SK-N-MC (cell line): ENCODE measurements at regions not wholly inside any gene's neighbourhood (a gene's known extent, or its start where the extent isn't known, plus 50 kb on each side); places are given as distances from the start of the nearest gene placed in this dataset.

Experiments used
- DNase-seq: peaks from one replicate; pipeline ENCODE4 v3.0.0-alpha.2; 2011; ENCODE audit warnings: low read depth, low spot score
- H3K27ac ChIP-seq: fragments of 200-600 bp; sonication (generic); 2 replicates; pipeline ENCODE4 v1.5.1; 2016; ENCODE audit warnings: mixed run types
- H3K36me3 ChIP-seq: fragments of 200-600 bp; sonication (generic); 2 replicates; pipeline ENCODE4 v1.6.1; 2017; ENCODE audit warnings: antibody characterized with exemption, low read length, mixed read lengths; ENCODE audit not compliant: insufficient read depth
- H3K4me3 ChIP-seq: fragments of 200-600 bp; sonication (generic); 2 replicates; pipeline ENCODE4 v1.5.1; 2016
- H3K9ac ChIP-seq: fragments of 200-600 bp; sonication (generic); 2 replicates; pipeline ENCODE4 v1.8.0; 2017; ENCODE audit warnings: mixed run types, mixed read lengths; ENCODE audit not compliant: insufficient read length
- H3K9me3 ChIP-seq: fragments of 200-600 bp; sonication (generic); 2 replicates; pipeline ENCODE4 v1.6.1; 2017; ENCODE audit warnings: low read depth, mild to moderate bottlenecking, antibody characterized with exemption, low read length, moderate library complexity, mixed read lengths
- EZH2 ChIP-seq: fragments of 200-600 bp; sonication (generic); IDR thresholded peaks from one replicate; pipeline ENCODE4 v1.6.1; 2017; ENCODE audit warnings: antibody characterized with exemption
- FOXP2 ChIP-seq: optimal IDR thresholded peaks from 2 replicates; pipeline ENCODE3; 2011; ENCODE audit warnings: mild to moderate bottlenecking, moderate library complexity; ENCODE audit not compliant: insufficient read depth; ENCODE audit errors: extremely low read length, control extremely low read depth
- POLR2AphosphoS5 ChIP-seq: IDR thresholded peaks from 2 replicates; pipeline ENCODE4 v1.6.1; 2012; ENCODE audit warnings: mild to moderate bottlenecking, low read depth, low read length, borderline replicate concordance

DNA sequence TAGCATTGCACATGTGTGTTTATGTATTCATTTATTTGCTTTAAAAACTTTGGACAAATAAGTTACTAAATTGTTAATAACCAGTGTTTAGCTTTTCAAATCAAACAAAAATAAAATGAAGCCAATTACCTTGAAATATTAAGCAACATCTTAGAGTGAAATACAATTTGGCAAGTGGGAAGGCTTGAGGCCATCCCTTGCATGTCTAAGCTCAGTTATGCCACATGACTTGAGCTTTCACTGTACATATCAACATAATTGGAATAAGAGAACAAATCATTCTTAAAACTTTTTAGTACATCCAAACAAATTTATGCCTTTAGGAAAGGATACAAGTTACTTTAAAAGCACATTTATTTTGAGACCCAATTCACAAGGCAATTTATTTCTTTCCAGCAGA is 640.6 kb downstream of the SPRY1 start:
- no peak overlapping the region for H3K4me3 ChIP-seq
- H3K36me3 ChIP-seq, result no peaks in the 10 kb centered on the region
- TF ChIP-seq POLR2AphosphoS5 (no peak), FOXP2 (no peak), EZH2 (no peak)
- no peak overlapping the region for H3K27ac ChIP-seq
- H3K9me3 ChIP-seq, result no peaks in the 10 kb centered on the region
- DNase-seq, result no peak
- no peak overlapping the region for H3K9ac ChIP-seq

DNA sequence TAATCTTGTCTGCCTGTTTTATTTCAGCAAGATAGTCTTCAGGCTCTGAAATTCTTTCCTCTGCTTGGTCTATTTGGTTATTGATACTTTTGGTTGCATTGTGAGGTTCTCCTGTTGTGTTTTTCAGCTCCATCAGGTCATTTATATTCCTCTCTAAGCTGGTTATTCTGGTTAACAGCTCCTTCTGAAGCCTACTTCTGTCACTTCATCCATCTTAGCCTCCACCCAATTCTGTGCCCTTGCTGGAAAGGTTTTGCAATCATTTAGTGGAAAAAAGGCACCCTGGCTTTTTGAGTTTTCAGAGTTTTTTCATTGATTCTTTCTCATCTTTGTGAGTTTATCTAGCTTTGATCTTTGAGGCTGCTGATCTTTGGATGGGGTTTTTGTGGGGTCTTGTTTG is 647.7 kb downstream of the SPRY1 start:
- Histone ChIP-seq H3K27ac (no peak overlapping the region), H3K36me3 (no peaks in the 10 kb centered on the region), H3K9me3 (no peaks in the 10 kb centered on the region), H3K9ac (no peak overlapping the region), H3K4me3 (no peak overlapping the region)
- DNase-seq, result no peak
- TF ChIP-seq EZH2, result no peak
- TF ChIP-seq POLR2AphosphoS5, result no peak
- no peak for TF ChIP-seq FOXP2

DNA sequence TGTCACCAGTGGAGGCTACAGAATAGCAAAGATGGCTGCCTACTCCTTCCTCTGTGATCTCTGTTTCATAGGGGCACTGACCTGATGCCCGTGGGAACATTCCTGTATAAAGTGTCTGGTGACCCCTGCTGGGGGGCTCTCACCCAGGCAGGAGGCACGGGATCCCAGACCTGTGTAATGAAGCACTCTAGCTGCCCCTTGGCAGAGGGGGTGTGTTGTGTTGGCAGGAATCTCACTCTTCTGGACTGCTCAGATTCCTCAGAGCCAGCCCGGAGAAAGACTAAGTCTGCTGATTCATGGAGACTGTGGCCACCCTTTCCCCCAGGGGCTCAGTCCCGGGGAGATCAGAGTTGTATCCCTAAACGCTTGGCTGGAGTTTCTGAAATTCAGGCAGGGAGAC is 648.3 kb downstream of the SPRY1 start:
- no peak overlapping the region for H3K9ac ChIP-seq
- no peak overlapping the region for H3K4me3 ChIP-seq
- no peaks in the 10 kb centered on the region for H3K9me3 ChIP-seq
- no peak for TF ChIP-seq POLR2AphosphoS5
- no peak for TF ChIP-seq FOXP2
- TF ChIP-seq EZH2, result no peak
- H3K27ac ChIP-seq, result no peak overlapping the region
- H3K36me3 ChIP-seq, result no peaks in the 10 kb centered on the region
- no peak for DNase-seq

DNA sequence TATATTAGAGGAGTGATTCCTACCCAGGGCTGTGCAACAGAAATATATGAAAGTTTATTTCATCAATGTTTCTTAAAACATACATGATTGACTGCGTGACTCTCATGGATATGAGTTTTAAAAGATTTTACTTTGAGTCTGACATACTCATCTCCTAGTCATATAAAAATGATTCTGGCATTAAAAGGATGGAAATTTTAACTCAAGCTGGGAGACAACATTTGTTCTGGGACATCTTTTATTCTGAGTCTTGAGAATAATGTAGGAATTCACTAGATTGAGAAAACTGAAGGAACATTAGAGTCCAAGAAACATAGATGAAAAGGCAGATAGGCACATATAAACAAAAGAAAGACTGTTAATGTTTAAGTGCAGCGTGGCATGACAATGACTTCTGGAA is 649.6 kb downstream of the SPRY1 start:
- no peaks in the 10 kb centered on the region for H3K36me3 ChIP-seq
- no peak for TF ChIP-seq FOXP2
- TF ChIP-seq POLR2AphosphoS5, result no peak
- TF ChIP-seq EZH2, result no peak
- no peak overlapping the region for H3K4me3 ChIP-seq
- no peak for DNase-seq
- no peak overlapping the region for H3K27ac ChIP-seq
- no peaks in the 10 kb centered on the region for H3K9me3 ChIP-seq
- no peak overlapping the region for H3K9ac ChIP-seq

DNA sequence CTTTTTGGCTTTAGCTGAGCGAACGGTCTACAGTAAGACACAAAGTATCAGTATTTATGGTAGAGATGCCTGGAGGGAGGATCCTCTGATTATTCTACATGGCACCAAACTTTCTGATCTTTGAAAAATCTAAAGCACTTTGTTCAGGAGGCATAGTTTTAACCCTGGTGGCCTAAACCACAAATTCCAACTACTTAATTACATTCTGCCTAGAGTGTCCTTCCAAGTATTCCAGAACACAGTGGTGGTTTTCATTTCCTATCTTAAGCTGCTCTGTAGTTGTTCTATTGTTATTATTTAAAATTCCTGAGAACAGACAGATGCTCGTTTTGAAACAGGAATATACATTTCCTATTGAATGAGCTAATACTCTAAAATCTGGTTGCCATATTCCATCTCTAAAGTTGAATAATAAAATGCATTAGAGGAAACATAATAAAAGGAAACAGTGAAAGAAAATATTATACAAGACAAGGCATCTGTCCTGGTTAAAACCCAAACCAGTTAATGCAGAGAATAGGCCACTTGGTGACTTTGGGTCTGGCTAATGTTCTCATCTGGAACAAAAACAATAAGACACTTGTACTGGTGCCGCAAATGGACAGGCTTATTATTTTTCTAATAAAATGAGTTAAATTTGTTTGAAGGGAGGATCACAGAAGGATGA is 657.4 kb downstream of the SPRY1 start:
- TF ChIP-seq POLR2AphosphoS5, result no peak
- TF ChIP-seq FOXP2, result no peak
- no peak for TF ChIP-seq EZH2
- Histone ChIP-seq H3K9ac (no peak overlapping the region), H3K9me3 (no peaks in the 10 kb centered on the region), H3K36me3 (no peaks in the 10 kb centered on the region), H3K4me3 (no peak overlapping the region), H3K27ac (no peak overlapping the region)
- no peak for DNase-seq

DNA sequence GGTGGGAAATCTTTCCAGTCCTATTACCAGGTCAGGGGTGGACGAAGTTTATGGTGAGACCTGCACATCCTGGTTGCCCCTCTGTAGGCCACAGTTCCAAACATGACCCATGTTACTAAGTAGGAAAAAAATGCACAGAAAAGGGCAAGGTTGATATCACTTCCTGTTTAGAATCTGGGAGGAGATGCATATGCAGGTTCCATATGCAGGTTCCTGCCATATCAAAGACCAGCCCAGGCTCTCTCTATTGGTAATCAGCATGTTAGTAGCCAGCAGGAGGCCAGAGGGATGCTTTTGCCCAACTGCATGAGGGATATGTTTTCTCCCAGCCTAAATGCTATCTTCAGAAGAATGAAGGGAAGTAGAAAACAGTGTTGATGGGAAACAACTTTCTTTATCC is 657.2 kb downstream of the ANKRD50 start:
- Histone ChIP-seq H3K9me3 (no peaks in the 10 kb centered on the region), H3K36me3 (no peaks in the 10 kb centered on the region), H3K9ac (no peak overlapping the region), H3K4me3 (no peak overlapping the region), H3K27ac (no peak overlapping the region)
- no peak for DNase-seq
- TF ChIP-seq POLR2AphosphoS5 (no peak), FOXP2 (no peak), EZH2 (no peak)

DNA sequence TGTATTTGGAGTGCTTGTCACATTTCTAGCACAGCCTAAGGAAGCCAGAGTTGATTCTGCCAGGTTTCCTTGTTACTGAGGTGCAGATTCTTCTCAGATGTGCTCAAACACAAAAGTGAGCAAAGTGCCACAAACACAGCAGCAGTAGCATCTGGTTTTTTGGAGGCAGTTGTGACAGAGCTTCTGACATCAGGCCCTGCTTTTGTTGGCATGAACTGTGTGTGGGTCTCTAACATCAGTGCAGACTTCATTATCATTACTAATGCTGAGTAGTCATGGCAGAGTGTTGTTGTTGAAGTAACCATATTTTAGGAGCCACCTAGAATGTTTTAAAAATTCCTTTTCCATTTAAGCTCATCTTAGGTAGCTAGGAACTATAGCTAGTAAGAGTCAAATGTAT is 656.6 kb downstream of the ANKRD50 start:
- no peak for DNase-seq
- Histone ChIP-seq H3K9me3 (no peaks in the 10 kb centered on the region), H3K36me3 (no peaks in the 10 kb centered on the region), H3K27ac (no peak overlapping the region), H3K9ac (no peak overlapping the region), H3K4me3 (no peak overlapping the region)
- no peak for TF ChIP-seq EZH2
- no peak for TF ChIP-seq FOXP2
- TF ChIP-seq POLR2AphosphoS5, result no peak

DNA sequence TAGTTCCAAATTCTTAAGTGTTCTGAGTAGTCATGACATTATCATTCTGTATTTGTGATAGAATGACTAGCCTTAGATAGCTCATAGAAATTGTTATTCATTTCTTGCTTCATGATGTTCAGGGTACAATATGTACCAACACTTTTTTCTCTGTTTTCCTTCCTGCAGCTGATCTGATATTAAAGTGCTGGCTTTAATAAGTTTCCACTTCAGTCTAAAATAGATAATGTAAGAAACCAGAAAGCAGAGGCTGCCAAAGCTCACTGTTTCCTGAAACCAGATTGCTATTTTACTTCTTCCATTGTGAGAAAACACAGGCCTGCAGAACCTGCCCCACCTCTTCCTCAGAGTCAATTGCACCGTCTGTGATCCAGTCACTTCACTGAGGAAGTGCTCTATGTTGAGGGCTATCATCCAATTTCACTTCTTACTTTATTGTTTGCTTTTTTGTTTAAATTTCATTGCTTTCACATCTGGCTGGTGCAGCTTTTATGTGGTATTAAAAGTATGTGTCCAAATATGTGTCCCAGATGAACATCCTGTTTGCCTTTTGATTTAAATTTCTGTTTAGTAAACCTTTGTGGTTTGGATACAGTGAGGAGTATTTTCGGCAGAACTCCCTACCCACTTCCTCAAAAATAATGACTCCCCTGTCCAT is 652.1 kb downstream of the ANKRD50 start:
- H3K36me3 ChIP-seq, result no peaks in the 10 kb centered on the region
- H3K4me3 ChIP-seq, result peak overlapping the region; percentile 60
- peak overlapping the region; percentile 46 for H3K9ac ChIP-seq
- H3K9me3 ChIP-seq, result no peaks in the 10 kb centered on the region
- H3K27ac ChIP-seq, result peak overlapping the region; percentile 86
- DNase-seq, result no peak
- no peak for TF ChIP-seq POLR2AphosphoS5
- no peak for TF ChIP-seq EZH2
- no peak for TF ChIP-seq FOXP2

DNA sequence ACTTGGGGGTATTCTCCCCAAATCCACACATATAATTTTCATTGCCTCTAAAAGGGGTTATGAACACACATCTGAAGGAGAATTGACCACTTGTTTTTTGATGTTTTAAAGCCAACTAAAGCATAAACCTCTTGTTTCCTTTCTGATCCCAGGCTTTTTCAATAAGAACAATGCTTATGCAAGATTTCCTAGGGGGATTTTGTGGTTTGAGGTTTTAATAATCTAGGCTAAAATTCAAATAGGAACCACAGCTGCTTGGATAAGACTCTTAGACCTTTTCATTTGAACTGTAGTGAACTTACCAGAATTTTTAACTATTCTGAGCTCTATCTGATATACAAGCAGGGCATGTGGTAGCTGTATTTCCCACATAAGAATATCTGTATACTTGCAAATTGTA is 651.1 kb downstream of the ANKRD50 start:
- peak; percentile 90 for DNase-seq
- Histone ChIP-seq H3K36me3 (no peaks in the 10 kb centered on the region), H3K9me3 (no peaks in the 10 kb centered on the region), H3K9ac (no peak overlapping the region), H3K27ac (peak overlapping the region; percentile 86), H3K4me3 (peak overlapping the region; percentile 60)
- no peak for TF ChIP-seq FOXP2
- TF ChIP-seq POLR2AphosphoS5, result peak; percentile 34; the same call in 1 of the 2 replicates
- no peak for TF ChIP-seq EZH2
